DMS153 treated with DMSO at 0.1 percent for 48 hours (cell line): ENCODE measurements at regions not wholly inside any gene's neighbourhood (a gene's known extent, or its start where the extent isn't known, plus 50 kb on each side); places are given as distances from the start of the nearest gene placed in this dataset.

Experiments used
- DNase-seq: peaks from one replicate; lab custom pipeline; 2025; ENCODE audit not compliant: unreplicated experiment; lab: John Stamatoyannopoulos, UW

- no peak for DNase-seq
Measured at GRCh38 chr15:52923626-52924025, 133.5 kb upstream of the ONECUT1 start.

- DNase-seq = no peak
Measured at GRCh38 chr15:52922871-52923270, 132.7 kb upstream of the ONECUT1 start.

- no peak for DNase-seq
Measured at GRCh38 chr15:52912172-52912571, 122.0 kb upstream of the ONECUT1 start.

GRCh38 chr15:52893338-52893737 is 103.2 kb upstream of the ONECUT1 start:
- DNase-seq = no peak

GRCh38 chr15:52879904-52880303 is 89.8 kb upstream of the ONECUT1 start:
- no peak for DNase-seq

- DNase-seq = no peak
Measured at GRCh38 chr15:52879145-52879544, 89.0 kb upstream of the ONECUT1 start.

GRCh38 chr15:52876991-52877663 is 87.0 kb upstream of the ONECUT1 start:
- no peak for DNase-seq

GRCh38 chr15:52872036-52872818 is 82.1 kb upstream of the ONECUT1 start:
- no peak for DNase-seq

- DNase-seq = no peak
Measured at GRCh38 chr15:52870015-52870414, 79.9 kb upstream of the ONECUT1 start.

GRCh38 chr15:52866698-52867097 is 76.6 kb upstream of the ONECUT1 start:
- DNase-seq = no peak

GRCh38 chr15:52862677-52863076 is 72.5 kb upstream of the ONECUT1 start:
- DNase-seq = no peak

GRCh38 chr15:52858782-52859176 is 68.6 kb upstream of the ONECUT1 start:
- DNase-seq = no peak

GRCh38 chr15:52857937-52858781 is 68.0 kb upstream of the ONECUT1 start:
- no peak for DNase-seq

- no peak for DNase-seq
Measured at GRCh38 chr15:52857471-52857870, 67.3 kb upstream of the ONECUT1 start.

GRCh38 chr15:52856286-52856685 is 66.2 kb upstream of the ONECUT1 start:
- DNase-seq = no peak

- no peak for DNase-seq
Measured at GRCh38 chr15:52855157-52855556, 65.0 kb upstream of the ONECUT1 start.

GRCh38 chr15:52844823-52845222 is 54.7 kb upstream of the ONECUT1 start:
- no peak for DNase-seq
